Aorta (tissue), 5 donors: ENCODE measurements at regions not wholly inside any gene's neighbourhood (a gene's known extent, or its start where the extent isn't known, plus 50 kb on each side); places are given as distances from the start of the nearest gene placed in this dataset.

Source experiments
- ATAC-seq: fragments of 200-7000 bp; cut with Tn5 transposase; one replicate; pipeline ENCODE4 v1.9.1; 2022; ENCODE audit warnings: moderate library complexity; ENCODE audit not compliant: low FRiP score
- DNase-seq, 2 donors: peaks; one replicate each; pipeline ENCODE4 v3.0.0-alpha.2; 2020
- H3K27ac ChIP-seq, 2 donors: one replicate each; pipeline ENCODE4 v1.5.1; 2013; ENCODE audit warnings: low read length in 2 of 2, mild to moderate bottlenecking in 2 of 2, moderate library complexity in 2 of 2, control low read depth in 1 of 2, inconsistent platforms in 1 of 2, low read depth in 1 of 2
- H3K27me3 ChIP-seq, 2 donors: one replicate each; pipeline ENCODE4 v1.6.1; 2013; ENCODE audit warnings: control low read depth in 1 of 2, low read length in 1 of 2, mild to moderate bottlenecking in 1 of 2, moderate library complexity in 1 of 2; ENCODE audit not compliant: insufficient read depth in 2 of 2, control insufficient read depth in 1 of 2
- H3K36me3 ChIP-seq, 2 donors: one replicate each; pipeline ENCODE4 v1.6.1; 2013; ENCODE audit warnings: control low read depth in 1 of 2, low read length in 1 of 2, mild to moderate bottlenecking in 1 of 2; ENCODE audit not compliant: insufficient read depth in 2 of 2, control insufficient read depth in 1 of 2
- H3K4me1 ChIP-seq, 2 donors: one replicate each; pipeline ENCODE4 v1.6.1; 2013; ENCODE audit warnings: low read length in 2 of 2, control low read depth in 1 of 2, mild to moderate bottlenecking in 1 of 2, moderate library complexity in 1 of 2; ENCODE audit not compliant: insufficient read depth in 2 of 2, control insufficient read depth in 1 of 2
- H3K4me3 ChIP-seq, 2 donors: one replicate each; pipeline ENCODE4 v1.5.1; 2013; ENCODE audit warnings: low read length in 2 of 2, control low read depth in 1 of 2, mild to moderate bottlenecking in 1 of 2
- H3K9me3 ChIP-seq: one replicate; pipeline ENCODE4 v1.6.1; 2013; ENCODE audit warnings: mild to moderate bottlenecking, low read length; ENCODE audit not compliant: control insufficient read depth
- WGBS, 2 donors: extraction: QIAGEN DNeasy Blood & Tissue Kit; methylation state at CpG; one replicate each; pipeline ENCODE4 v1.1.7; 2013; 5-methylcytosine and 5-hydroxymethylcytosine counted together
- intact Hi-C, 2 donors: fragments of 100-400 bp; cut with DNase I; formaldehyde crosslinking; loops; one replicate each; pipeline versions ENCODE4 v1.14.2 to v1.15.0; 2022
- donor health status: healthy with polysubstance abuse.
- donor health status: Bipolar disorder and iron deficiency.
- donor health status: DM: no; HTN: no; CAD: no.
- donor health status: DM: no; HTN: no; CAD: no.
- donor health status: DM: yes; HTN: yes; CAD: no.

DNA sequence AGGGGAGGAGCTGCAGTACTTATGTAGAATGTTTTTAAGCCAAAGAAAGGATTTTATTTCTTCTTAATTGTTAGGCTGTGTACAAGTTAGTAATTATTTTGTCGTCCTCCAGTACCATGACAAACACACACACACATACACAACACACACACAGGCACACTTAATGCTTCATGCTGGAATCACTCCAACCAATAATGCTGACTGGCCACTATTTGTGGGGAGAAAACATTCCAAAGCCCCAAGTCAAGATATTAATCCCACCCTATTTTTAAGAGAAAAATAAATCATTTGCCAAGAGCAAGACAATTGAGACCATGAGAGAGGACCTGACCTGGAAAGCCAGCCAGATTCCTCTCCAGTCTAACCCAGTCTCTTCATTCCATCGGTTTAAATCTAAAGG lies 51.8 kb upstream of the TMCO5A start:
- H3K36me3 ChIP-seq, result no peaks in the 10 kb centered on the region
- H3K9me3 ChIP-seq, result no peaks in the 10 kb centered on the region
- H3K4me1 ChIP-seq, result peaks cover 4 to 8% of the 10 kb centered on the region in 2 donors
- no peak overlapping the region for H3K4me3 ChIP-seq
- no peak for DNase-seq
- no peaks in the 10 kb centered on the region for H3K27me3 ChIP-seq
- no peak overlapping the region for H3K27ac ChIP-seq
- intact Hi-C loops, result loop anchor here (10.0 kb wide), 4 partner anchors 738 to 998 kb away; no protein-coding TSS in a partner anchor
- ATAC-seq, result no peak
- WGBS, 2 donors, result 83 to 87% methylated on average over 2 of the region's 2 CpGs
